Astrocyte of the spinal cord (primary cell): ENCODE measurements at regions not wholly inside any gene's neighbourhood (a gene's known extent, or its start where the extent isn't known, plus 50 kb on each side); places are given as distances from the start of the nearest gene placed in this dataset.

ENCODE experiments used
- DNase-seq: peaks from one replicate; pipeline ENCODE4 v3.0.0; 2011; ENCODE audit warnings: low read depth, low spot score
- H3K4me3 ChIP-seq: 2 replicates; pipeline ENCODE4 v1.5.1; 2011; ENCODE audit warnings: low read depth, mild to moderate bottlenecking, low read length, moderate library complexity
- CTCF ChIP-seq: IDR thresholded peaks from 2 replicates; pipeline ENCODE4 v1.5.1; 2012; ENCODE audit warnings: low read depth, mild to moderate bottlenecking, low read length, inconsistent platforms
- in situ Hi-C: cut with HindIII; loops from 2 replicates; pipeline ENCODE4 v1.10.0; 2017; ENCODE audit warnings: low sequenced_read_pairs

GRCh38 chr1:67991546-67991945 lies 58.9 kb downstream of the DIRAS3 start:
- TF ChIP-seq CTCF = no peak
- no peak overlapping the region for H3K4me3 ChIP-seq
- DNase-seq = no peak
- in situ Hi-C loops = no loop called here

GRCh38 chr1:67988066-67988465 lies 62.4 kb downstream of the DIRAS3 start:
- DNase-seq = peak; percentile 32
- in situ Hi-C loops = no loop called here
- H3K4me3 ChIP-seq = no peak overlapping the region
- no peak for TF ChIP-seq CTCF

- no peak for TF ChIP-seq CTCF
- no peak overlapping the region for H3K4me3 ChIP-seq
- DNase-seq = peak; percentile 93
- in situ Hi-C loops = no loop called here
Measured at GRCh38 chr1:67987046-67987799, 63.2 kb downstream of the DIRAS3 start.

- in situ Hi-C loops = no loop called here
- TF ChIP-seq CTCF = no peak
- DNase-seq = peak; percentile 7
- H3K4me3 ChIP-seq = no peak overlapping the region
Measured at GRCh38 chr1:67983867-67984266, 66.6 kb downstream of the DIRAS3 start.

GRCh38 chr1:67980028-67980427 lies 70.4 kb downstream of the DIRAS3 start:
- in situ Hi-C loops = no loop called here
- DNase-seq = peak; percentile 15
- H3K4me3 ChIP-seq = no peak overlapping the region
- TF ChIP-seq CTCF = no peak

GRCh38 chr1:67979532-67979931 lies 70.9 kb downstream of the DIRAS3 start:
- in situ Hi-C loops = no loop called here
- TF ChIP-seq CTCF = no peak
- no peak for DNase-seq
- no peak overlapping the region for H3K4me3 ChIP-seq
